HuH-7.5 (cell line): ENCODE measurements at regions not wholly inside any gene's neighbourhood (a gene's known extent, or its start where the extent isn't known, plus 50 kb on each side); places are given as distances from the start of the nearest gene placed in this dataset.

Experiments
- DNase-seq: peaks from one replicate; pipeline ENCODE4 v3.0.0; 2011; ENCODE audit warnings: low spot score

DNA sequence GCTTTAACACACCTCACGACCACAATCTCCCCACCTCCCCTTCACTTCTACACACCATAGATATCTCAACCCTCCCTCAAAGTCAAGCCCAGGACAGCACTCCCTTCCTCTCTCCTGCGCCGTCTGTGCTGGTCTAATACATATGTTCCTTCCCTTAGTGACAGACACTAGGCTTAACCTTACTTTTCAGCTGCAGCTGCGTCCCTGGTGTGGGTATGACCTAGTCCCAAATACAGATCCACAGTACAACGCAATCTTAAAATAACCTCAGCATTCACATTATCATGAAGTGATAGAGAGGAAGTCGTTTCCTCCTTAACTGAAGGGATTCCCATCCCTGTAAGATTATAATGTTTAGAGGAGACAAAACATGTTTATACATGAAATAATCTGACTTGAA is 192.7 kb upstream of the TANK start:
- no peak for DNase-seq

DNA sequence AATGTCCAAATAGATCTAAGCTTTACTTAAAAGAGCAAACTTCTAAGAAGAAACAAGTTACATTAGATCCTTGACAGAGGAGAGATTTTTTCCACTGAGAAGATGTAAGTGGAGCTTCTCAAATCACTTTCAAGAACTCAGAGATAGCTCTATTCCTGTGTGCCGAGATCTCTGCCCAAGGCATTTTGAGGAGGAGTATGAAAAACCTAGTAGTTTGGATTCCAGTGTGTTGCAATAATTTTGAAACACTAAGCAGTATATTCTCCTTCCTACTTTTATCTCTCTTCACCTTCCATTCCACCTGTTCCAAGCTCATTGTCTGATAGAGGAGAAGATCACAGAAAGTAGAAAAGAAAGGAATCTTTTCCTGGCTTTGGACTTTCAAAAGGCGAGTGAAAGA is 192.0 kb upstream of the TANK start:
- DNase-seq: no peak

DNA sequence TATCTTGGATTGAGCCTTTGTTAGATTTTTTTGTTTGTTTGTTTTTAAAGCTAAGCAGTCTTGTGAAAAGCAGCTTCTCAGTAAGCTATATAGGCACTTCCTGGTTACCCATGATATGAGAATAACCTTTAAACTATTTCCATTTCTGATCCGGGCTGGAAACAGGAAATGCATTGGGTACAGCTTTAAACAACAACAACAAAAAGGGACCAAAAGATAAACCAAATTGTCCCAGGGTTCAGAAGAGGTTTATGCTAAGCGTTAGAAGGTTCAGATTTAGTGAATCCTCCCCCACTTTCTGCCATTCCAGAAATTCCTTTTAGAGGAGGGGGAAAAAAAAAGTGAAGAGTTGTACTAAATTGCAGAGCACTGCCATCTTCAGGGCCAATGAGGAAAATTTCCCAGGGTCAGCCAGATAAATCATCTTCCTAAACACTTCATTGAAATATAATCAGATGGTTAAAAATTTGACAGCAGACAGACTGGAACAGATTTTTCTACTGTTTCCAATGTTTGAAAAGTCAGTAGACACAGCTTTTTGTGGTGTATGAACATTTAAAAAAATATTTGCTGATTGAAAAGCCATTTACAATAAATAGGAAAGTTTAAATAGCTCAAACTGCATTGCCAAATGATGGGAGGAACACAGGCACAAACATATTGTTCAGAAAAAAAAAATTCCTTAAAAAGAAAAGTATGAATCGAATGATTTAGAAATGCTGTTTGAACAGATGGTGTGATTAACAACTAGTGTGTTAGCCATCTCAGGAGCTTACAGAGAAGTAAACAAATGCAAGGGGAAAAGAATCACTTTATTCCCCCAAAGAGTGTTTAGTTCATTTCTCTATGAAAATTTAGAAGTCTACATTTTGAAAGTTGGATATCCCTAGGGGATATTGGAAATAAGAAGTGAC is 189.9 kb upstream of the TANK start:
- peak; percentile 34 for DNase-seq

DNA sequence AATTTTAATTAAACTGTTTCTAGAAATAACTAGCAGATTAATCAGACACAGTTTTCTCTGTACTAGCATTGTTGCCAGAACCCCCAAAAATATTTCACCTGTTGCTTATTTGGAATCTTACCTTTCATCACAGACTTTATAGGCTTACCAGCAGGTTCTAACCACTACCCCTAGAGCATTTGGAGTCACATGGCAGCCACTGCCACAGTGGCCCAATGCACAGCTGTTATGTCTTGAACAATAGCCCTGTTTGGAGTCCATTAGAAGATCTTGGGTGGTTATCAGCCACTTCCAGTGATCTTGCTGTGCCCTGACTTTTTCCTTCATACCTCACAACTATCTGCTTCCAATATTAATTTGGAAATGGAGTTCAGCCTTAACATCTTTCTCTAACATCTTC is 186.2 kb upstream of the TANK start:
- no peak for DNase-seq

DNA sequence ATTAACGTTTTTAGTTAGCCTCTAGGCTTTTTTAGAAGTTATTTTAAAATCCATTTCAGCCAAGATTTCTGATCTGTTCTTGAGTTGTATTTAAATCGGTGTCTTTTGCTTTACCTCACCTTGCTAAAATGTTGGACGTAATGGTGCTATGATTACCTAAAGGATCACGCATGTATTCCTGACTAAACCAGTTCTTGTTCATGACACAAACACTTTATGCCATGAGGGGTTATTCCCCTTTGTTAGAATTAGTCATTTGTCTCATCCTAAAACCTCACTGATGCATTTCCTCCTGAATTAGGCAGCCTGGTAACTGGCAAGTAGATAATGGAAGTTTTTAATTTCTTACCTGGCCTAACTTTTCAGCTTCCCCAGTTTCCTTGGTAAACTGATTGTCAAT is 185.4 kb upstream of the TANK start:
- DNase-seq: no peak

DNA sequence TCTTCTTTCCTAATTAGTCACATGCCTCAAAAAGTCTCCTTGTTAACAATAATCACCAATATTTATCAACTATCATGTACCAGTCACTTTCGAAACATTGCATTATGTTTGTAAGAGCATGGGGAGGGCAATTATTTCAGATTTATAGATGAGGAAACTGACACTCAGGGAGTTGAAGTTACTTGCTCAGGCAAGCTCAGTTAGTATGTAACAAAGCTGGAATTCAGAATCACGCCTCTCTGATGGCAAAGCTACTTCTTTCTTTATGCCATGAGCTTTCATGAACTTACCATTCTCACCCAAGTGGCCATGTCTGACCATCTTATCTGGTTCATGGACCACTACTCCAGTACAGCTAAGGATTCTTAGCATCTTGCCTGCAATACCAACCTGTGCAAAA is 183.4 kb upstream of the TANK start:
- no peak for DNase-seq

DNA sequence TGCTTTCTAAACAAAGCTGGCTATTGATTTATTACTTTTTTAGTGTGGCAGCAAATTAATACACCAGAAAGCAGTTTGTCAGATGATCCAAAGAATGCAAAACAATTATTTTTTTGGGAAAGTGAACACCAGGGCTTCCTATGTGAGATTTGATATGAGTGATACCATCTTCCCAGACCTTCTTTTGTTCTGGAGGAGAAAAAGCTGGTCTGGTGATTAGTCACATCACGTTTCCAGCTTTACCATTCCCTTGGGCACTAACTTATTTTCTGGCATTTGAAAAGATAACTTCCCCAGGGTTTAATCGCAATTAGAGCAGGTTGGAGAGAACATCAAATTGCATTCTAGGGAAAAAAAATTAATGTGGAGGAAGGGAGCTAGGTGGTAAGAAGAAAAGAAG is 182.9 kb upstream of the TANK start:
- no peak for DNase-seq

DNA sequence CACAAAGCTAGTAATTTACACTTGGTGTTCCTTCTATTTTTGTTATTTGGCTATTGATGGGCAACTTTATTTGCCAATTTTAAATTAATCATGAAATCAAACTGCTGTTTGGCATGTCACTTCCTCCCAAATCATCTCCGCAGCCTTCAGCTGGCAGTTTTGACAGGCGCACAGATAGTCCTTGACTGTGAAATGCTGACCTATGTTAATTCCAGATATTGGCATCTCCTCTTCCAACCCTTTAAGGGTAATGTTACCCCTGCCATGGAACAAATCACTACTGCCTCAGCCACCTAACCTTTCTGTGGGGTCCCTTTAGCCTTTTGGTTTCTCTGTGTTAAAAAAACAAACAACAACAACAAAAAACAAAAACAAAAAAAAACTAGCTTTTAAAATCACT is 182.4 kb upstream of the TANK start:
- DNase-seq: no peak

DNA sequence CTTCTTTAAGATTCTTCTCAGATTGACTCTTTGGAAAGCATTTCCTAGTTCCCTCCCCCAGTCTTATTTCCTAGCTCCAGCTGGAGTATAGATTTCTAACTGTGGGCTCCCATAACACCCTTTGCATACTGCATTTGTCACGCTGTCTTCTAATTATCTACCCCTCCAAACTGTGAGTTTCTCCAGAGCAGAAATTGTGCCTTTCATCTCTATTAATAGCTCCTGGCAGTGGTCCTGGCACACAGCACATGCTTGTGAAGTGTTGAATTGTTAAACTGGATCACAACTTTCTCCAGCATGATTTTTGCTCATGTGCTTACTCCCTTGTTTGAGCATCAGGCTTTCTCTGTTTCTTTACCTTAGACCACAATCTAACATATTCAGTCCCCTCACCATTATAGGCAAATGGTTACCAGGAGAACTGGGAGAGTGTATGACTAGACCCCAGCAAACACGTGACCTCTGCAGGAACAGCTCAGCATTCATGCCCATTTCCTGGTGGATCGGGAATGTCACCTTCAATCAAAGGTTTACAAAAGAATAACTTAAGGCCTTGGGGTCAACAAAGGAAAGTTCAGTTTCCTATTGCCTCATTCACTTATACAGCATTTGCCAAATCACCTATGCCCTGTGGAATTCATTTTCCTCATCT is 175.7 kb upstream of the TANK start:
- no peak for DNase-seq

DNA sequence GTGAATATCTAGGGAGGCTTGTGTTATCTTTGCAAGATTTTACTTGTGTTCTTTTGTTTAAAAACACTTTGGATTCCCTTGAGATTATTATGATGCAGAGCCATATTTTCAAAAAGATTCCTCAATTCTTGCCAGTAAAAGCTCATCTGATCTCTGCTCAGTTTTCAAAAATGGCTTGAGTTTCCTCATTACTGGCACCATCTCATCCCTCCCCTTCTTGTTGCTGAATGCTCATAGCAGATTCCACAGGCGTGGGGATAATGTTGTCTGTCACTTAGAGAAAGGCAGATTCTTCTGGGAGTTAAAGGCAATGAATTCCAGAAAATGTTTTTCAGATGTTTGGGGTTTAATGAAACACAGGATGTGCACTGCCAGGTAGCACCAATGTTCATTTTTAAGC is 170.4 kb upstream of the TANK start:
- DNase-seq: no peak

DNA sequence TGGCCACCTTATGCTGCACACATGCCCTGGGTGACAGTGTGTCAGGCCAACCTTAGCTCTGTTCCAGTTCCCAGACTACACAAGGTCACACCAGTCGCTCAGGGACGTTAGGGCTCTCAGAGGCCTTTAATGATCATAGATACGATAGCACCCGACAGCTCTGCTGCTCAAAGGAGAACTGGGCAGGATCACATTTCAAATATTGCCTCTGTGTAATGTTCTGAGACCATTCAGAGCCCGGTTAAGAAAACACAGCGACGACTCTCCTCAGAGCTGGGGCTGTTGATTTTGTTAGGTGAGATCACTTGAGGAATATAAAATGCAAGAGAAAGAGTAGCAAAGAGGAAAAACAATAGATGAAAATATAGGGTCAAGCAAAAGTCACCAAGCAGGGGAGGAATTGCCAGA is 166.6 kb upstream of the TANK start:
- no peak for DNase-seq

DNA sequence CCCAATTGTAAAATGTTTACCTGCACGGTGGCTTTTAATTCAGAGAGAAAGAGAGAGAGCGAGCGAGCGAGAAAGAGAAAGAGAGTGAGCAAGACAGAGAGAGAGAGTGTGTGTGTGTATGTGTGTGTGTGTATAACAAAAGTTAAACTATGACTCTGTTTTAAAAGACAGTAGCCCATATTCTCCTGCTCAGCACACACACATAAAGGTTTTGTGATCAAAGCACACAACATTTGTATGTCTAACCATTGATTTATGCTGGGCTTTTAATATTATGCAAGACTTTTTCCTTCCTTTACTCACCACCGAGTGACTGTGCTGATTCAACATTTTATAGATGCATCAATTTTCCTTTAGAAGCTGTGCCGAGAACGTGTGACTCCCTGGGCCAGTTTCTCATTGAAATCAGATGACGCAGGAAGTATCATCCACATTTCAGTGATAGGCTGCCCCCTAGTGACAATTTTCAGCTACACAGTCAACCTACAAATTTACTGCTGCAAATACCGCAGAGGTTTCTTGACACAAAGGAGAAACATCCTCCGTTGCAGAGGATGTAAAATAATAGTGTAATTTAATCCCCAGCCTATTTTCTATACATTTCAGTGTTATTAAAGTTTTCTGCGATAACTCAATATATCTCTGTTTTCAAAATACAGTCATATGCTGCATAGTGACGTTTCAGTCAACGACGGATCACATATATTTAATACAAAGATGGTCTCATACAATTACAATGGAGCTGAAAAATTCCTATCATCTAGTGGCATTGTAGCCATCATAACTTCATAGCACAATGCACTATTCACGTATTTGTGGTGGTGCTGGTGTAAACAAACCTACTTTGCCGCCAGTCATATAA is 165.9 kb upstream of the TANK start:
- DNase-seq: peak; percentile 27

DNA sequence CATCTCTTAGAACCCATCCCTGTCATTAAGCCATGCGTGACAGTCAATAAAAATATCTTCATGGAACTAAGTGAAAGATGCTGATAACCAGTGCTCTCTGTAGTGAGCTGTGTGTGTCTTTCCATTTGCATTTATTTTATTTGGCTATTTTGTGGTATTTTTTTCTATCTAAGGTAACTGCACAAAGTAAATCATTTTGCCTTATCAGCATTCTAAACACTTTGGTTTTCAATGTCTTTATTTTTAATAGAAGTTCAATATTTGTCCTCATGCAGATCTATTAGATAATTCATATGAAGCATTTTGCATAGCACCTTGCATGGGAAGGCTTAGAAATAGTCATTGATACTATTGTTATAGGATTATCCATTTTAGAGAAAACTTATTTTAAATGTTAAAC is 163.6 kb upstream of the TANK start:
- DNase-seq: no peak

DNA sequence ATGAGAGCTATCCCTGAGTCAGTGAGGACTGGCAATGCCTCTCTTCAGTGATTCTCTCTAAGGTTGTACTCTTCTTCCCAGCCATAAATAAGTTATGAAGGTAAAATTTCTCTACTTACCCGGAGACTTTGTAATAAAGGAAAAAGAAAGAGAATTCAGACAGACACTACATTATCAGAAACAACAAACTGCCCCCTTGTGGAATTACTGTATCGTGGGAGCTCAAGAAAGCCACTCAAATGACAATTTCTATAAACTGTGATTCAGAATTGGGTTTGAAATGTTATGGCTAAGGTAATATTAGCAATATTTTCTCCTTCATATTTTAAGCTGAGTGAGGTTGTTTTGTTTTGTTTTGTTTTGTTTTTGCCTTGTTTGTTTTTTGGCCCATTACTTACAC is 155.8 kb upstream of the TANK start:
- no peak for DNase-seq

DNA sequence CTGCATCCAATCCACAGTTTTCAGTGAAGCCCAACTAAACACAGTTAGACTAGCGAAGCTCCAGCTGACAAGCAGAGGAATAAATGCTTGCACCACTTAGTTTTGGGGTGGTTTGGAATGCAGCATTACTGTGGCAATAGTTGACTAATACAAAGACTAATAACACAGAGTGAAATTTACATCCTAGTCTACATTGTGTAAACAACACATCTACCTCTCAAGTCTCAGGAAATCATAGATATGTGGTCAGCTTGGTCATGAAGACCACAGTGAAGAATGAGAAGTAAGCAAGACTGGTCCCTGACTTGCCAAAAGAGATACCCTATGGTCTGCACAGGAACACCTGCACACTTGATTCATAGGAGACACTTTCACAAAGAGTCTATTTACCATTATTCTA is 155.1 kb upstream of the TANK start:
- no peak for DNase-seq

DNA sequence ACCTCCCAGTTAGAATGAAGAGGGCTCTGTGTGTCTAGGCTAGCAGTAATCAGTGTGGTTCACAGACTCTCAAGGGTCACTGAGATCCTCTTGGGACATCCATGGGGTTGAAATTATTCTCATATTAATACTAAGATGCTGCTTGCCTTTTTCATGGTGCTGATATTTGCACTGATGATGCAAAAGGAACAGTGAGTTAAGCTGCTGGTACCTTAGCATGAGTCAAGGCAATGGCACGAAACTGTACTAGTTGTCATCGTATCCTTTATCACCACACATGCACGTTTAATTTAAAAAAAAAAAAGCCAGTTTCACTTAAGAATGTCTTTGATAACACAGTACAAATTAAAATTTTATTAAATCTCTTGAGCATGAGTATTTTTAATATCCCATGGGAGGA is 151.9 kb upstream of the TANK start:
- DNase-seq: no peak

DNA sequence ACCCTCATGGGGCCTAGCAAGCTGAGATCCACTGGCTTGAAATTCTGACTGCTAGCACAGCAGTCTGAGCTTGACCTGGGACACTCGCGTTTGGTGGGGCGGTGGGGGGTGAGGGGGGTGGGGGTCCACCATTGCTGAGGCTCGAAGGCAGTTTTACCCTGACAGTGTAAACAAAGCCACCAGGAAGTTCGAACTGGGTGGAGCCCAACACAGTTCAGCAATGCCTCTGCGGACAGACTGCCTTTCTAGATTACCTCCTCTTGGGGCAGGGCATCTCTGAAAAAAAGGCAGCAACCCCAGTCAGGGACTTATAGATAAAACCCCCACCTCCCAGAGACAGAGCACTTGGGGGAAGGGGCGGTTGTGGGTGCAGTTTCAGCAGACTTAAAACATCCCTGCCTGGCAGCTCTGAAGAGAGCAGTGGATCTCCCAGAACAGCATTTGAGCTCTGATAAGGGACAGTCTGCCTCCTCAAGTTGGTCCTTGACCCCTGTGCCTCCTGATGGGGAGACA is 149.7 kb upstream of the TANK start:
- DNase-seq: no peak

DNA sequence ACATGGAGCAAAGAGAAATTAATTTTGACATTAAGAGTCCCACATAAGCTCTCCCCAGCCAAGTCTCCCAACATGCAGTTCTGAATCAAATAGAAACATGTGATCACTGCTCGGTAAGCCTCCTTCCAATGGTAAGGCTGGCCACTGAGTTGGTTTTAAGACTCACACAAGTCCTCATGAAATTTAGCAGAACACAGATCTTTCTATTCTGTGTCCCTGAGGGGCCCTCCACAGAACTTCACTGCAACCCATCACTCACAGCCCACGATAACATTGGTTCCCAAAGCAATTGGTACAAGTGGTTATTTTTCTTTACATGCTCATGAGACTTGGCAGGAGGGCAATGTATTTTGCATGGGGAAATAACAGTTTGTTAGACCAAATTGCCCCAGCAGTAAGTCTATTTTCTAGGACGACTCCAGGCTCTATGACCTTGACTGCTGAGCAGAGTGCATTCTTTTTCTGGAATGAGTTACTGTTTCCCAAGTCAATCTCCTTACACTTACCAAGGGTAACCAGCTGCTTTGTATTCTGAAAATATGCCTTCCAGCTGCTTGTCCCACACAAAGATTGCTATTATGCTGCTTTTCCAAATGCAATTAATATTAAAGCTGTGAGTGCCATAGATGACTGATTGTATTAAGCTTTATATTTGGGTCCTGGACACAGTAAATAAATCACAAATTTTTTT is 142.3 kb upstream of the TANK start:
- no peak for DNase-seq

DNA sequence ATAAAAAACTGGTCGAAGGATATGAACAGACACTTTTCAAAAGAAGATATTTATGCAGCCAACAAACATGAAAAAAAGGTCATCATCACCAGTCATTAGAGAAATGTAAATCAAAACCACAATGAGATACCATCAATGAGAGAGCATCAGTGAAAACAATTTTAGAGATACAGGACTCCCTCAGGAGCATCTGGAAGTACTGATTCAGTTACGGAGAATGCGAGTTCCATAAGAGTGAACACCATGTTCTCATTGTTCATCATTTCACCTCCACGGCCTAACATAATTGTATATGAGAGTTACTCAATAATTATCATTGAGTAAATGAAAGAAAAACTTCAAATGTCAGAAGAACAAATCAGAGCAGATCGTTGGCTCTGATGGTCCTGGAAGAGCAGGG is 140.9 kb upstream of the TANK start:
- DNase-seq: no peak

DNA sequence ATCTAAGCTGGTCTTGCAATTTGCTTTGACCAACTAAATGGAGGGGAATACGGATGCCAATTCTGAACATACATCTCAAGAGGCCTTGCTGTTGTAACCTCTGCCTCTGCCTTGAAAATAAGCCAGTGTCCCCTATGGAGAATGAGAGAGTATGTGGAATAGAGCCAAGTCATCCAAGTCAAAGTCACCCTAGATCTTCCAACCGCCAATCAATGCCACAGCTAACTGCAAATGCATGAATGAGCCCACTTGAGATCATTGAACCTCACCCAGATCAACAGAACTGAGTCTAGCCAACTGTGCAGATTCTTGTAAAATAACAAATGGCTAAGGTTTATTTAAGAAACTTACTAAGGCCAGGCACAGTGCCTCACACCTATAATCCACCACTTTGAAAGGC is 139.8 kb upstream of the TANK start:
- DNase-seq: no peak

DNA sequence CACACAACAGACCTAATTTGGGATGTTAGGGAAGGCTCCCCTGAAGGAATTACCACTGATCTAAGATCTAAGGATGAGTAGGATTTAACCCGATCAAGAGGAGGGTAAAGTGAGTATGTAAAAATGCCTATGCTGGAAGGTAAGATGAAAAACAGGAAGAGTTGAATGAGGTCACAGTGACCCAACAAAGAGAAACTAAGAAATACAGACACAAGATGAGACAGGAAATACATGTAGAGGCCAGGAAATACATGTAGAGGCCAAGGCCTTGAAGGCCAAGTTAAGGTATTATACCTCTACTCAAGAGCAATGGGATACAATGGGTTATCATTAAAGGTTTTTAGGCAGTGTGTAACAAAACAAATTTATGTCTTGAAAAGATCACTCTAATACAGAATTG is 131.6 kb upstream of the TANK start:
- no peak for DNase-seq

DNA sequence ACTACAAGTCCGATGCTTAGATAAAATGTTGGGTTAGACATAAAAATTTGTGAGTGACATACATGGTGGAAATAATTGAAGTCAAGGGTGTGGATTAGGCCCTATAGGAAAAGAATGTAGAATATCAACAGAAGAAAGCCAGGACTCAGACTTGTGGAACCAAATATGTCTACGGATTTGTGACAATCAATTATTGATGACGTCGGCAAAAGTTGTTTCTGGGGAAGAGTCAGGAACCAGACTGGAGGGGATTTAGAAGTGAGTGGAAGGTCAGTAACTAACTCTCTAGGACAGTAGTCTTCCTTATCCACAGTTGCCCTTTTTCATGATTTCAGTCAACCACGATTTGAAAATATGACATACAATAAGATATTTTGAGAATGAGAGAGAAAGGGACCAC is 130.9 kb upstream of the TANK start:
- no peak for DNase-seq
